Limb (tissue), 2 donors: ENCODE measurements at regions not wholly inside any gene's neighbourhood (a gene's known extent, or its start where the extent isn't known, plus 50 kb on each side); places are given as distances from the start of the nearest gene placed in this dataset.

Experiments
- DNase-seq, 2 donors: peaks; one replicate each; pipeline ENCODE4 v3.0.0-alpha.2; 2016; ENCODE audit errors: extremely low spot score in 2 of 2

DNA sequence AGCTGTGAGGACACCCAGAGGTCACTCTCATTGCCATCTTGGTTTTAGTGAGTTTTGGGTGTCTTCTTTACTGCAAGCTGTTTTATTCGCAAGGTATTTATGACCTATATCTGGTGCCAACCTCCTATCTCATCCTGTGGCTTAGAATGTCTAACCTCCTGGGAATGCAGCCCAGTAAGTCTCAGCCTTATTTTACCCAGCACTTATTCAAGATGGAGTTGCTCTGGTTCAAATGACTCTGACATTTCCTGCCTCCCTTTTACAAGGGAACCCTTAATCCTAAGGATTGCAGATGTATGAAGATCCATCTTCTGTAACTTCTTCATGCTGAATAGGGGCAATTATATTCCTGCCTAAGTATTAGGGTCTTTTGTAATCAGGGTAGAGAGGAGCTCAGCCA lies 708.0 kb downstream of the TMEM182 start:
- no peak for DNase-seq

DNA sequence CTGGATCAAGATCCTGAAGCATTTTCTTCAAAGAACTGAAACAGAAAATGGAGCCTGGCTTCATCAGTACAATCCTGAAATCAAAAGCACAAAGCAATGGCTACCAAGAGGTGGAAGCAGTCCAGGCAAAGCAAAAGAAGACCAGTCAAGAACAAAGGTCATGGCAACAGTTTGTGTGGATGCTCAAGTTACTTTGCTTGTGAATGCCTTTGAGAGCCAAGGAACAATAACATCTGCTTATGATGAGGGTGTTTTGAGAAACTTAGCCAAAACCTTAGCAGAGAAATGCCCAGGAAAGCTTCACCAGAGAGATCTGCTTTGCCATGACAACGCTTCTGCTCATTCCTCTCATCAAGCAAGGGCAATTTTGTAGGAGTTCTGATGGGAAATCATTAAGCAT lies 723.1 kb downstream of the TMEM182 start:
- no peak for DNase-seq

GRCh38 chr2:103496850-103497249 lies 735.0 kb downstream of the TMEM182 start:
- no peak for DNase-seq

DNA sequence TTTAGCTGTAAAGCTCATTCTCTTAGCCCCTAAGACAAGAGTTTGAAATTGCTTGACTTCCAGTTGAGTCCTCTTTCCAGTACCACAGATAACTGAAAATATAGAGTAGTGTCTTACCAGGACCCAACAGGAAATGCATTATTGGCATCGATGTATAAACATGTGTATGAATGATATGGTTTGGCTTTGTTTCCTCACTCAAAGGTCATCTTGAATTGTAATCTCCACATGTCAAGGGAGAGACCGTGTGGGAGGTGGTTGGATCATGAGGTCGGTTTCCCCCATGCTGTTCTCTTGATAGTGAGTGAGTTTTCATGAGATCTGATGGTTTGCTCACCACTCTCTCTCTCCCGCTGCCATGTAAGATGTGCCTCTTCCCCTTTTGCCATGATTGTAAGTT lies 745.0 kb downstream of the TMEM182 start:
- no peak for DNase-seq

GRCh38 chr2:103512442-103512841 lies 750.6 kb downstream of the TMEM182 start:
- no peak for DNase-seq

DNA sequence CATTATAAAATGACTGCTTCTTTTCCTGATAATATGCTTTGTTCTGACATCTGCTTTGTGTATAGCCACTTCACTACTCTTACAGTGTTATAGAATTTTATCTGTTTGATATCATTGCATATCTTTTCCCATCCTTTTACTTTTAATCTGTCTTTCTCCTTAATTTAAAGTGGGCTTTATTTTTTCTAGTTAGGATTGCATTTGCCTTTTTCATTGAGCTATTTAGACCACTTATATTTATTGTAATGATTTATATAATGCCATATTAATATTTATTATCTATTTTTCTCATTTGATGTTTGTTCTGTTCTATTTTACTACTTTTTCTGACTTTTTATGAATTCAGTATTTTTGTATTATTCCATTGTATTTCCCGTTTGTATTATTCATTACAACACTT lies 758.7 kb downstream of the TMEM182 start:
- DNase-seq, result no peak

GRCh38 chr2:103525756-103526155 lies 763.9 kb downstream of the TMEM182 start:
- no peak for DNase-seq

- no peak for DNase-seq
Measured at GRCh38 chr2:103526757-103527156, 764.9 kb downstream of the TMEM182 start.

DNA sequence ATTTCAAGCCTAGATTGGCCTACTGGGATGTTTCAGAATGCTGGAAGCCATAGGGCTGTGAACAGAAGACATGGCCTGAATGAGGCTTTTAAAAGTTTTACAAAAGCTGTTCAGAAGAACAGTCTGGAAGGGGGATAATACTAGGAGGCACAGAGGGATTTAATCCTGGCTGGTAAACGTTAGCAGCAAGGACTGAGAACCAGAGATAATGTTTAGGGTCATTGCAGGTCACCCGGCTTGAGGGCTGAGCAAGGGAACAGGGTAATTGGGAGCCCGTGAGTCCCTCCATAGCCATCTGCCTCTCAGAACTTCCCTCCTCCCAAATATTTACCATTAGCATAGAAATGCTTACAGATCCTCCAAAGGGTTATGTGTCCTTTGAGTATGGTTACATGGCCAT lies 765.4 kb downstream of the TMEM182 start:
- no peak for DNase-seq

- DNase-seq, result no peak
Measured at GRCh38 chr2:103529798-103530502, 768.1 kb downstream of the TMEM182 start.

GRCh38 chr2:103552775-103553174 lies 790.9 kb downstream of the TMEM182 start:
- no peak for DNase-seq

DNA sequence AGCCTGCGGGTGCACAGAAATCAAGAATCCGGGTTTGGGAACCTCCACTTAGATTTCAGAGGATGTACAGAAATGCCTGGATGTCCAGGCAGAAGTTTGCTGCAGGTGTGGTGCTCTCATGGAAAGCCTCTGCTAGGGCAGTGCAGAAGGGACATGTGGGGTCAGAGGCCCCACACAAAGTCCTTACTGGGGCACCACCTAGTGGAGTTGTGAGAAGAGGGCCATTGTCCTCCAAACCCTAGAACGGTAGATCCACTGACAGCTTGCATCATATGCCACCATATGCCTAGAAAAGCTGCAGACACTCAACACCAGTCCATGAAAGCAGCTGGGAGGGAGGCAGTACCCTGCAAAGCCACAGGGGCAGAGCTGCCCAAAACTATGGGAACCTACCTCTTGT lies 833.0 kb downstream of the TMEM182 start:
- no peak for DNase-seq

- DNase-seq, result no peak
Measured at GRCh38 chr2:103605071-103605780, 843.4 kb downstream of the TMEM182 start.

DNA sequence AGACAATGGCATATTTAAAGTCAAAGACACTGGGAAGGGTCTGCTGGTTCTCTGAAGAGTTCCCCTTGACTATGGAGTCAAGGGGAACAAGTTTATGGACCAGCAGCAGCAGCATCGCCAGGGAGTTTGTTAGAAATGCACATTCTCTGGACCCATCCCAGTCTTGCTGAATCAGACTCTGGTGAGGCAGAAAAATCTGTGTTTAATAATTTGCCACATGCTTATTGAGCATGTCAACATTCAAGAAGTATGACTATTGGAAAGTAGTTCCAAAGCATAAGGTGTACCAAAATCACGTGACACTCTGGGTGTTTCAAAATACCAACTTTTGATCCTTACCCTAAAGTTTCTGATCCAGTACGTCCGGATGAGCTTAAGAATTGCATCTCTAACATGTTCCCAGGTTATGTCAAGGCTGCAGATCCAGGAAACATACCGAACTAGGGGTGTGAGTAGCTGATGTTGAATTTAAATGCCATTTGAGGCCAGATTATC lies 853.8 kb downstream of the TMEM182 start:
- DNase-seq, result no peak

GRCh38 chr2:103616891-103617290 lies 855.1 kb downstream of the TMEM182 start:
- DNase-seq, result no peak

DNA sequence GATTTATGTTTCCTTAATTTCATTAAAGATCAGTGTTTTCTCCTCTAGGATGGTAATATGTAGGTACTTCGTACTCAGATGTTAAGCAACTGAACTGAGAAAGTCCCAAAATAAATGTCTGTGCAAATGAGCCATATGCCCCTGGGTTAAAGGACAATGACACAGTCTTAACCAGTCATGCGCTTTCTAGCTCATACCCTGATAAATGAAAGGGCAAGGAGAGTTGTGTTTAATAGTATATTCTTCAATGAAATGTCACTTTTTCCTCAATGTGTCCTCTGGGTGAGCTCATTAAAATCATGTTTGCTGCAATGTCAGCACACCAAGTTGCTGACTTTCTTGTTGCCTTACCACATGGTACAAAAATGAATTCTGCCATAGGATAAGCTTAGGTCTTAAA lies 856.3 kb downstream of the TMEM182 start:
- no peak for DNase-seq

DNA sequence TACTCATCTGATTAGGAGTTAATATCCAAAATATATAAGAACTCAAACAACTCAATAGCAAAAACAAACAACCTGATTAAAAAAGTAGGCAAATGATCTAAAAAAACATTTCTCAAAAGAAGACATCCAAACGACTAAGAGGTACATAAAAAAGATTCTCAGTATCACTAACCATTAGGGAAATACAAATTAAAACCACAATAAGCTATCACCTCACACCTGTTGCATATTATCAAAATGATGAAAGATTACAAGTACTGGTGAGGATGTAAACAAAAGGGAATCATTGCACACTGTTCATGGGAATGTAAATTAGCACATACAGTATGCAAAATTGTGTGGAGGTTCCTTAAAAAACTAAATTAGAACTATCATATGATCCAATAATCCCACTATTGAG lies 865.5 kb downstream of the TMEM182 start:
- no peak for DNase-seq

GRCh38 chr2:103638978-103639377 lies 877.1 kb downstream of the TMEM182 start:
- no peak for DNase-seq

DNA sequence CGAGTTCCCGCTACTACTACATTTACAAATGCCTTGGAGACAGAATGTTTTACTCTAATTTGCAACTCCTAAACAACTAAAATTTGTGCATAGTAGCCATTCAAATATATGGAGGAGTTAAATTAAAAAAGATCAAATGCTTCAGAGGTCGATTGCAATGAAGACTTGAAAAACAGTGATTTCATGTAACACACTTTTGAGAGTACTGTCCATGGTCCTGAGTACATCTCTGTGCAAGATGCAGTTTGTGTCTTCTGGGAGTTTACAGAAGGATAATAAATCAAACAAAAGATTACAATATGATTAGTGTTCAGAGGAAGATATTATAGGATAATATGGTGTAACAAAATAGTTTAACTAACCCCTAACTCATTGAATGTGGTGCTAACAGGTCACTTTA lies 894.7 kb downstream of the TMEM182 start:
- DNase-seq, result peak in 1 of 2 donors; percentile 2

- no peak for DNase-seq
Measured at GRCh38 chr2:103660519-103660918, 898.7 kb downstream of the TMEM182 start.

- no peak for DNase-seq
Measured at GRCh38 chr2:103660947-103661346, 899.1 kb downstream of the TMEM182 start.

DNA sequence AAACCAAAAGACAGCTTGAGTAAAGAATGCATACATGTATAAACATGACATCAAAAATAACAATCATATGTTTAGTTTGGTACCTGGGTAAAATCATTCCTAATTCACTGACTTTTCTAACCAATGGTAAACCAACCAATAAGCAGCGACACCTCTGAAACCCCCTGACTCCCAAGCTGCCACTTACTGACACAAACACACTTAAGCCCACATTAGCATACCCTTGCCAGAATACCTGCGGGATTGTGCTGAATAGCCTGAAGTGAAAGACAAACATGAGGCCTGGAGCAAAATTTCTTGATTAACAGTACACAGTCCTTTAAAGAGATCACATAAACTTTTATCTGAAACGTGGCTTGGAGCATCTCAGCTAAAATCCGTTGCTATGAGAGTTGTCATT lies 902.9 kb downstream of the TMEM182 start:
- no peak for DNase-seq

DNA sequence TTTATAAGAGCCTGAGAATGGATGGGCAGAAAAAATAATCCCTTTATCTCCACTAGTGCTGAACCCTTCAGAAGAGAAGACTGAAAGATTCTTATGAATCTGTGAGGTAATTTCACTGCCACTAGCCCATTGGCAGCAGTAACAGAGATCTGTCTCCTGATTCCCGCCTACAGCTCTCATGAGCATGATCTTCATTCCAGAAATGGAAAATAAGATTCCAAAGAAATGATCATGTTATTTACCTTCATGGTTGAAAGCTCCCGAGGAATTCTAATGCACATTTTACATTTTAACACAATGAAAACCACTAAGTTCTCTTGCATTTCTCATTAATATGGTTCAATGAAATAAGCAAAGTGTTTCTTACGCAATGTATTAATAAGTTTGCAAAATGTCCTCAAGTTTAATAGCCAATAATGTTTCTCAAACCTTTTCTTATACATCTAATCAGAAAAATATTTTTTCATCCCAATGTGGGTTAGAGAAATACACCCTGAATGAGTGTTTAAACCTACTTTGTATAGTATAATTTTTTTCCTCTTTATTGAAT lies 905.6 kb downstream of the TMEM182 start:
- DNase-seq, result no peak
